H9 (cell line): ENCODE measurements at regions not wholly inside any gene's neighbourhood (a gene's known extent, or its start where the extent isn't known, plus 50 kb on each side); places are given as distances from the start of the nearest gene placed in this dataset.

Experiments used
- DNase-seq: peaks from one replicate; pipeline ENCODE4 v3.0.0-alpha.2; 2017
- H2AFZ ChIP-seq: one replicate; pipeline ENCODE4 v1.6.1; 2013; ENCODE audit warnings: mild to moderate bottlenecking, low read length, control low read depth, moderate library complexity
- H2AK5ac ChIP-seq: 2 replicates; pipeline ENCODE4 v1.6.1; 2013; ENCODE audit warnings: low read length, control low read depth, mixed read lengths; ENCODE audit not compliant: insufficient read length
- H2BK120ac ChIP-seq: one replicate; pipeline ENCODE4 v1.6.1; 2013; ENCODE audit warnings: low read depth, mild to moderate bottlenecking, low read length, control low read depth, inconsistent platforms; ENCODE audit not compliant: poor library complexity, severe bottlenecking
- H2BK12ac ChIP-seq: 2 replicates; pipeline ENCODE4 v1.6.1; 2013; ENCODE audit warnings: low read length, control low read depth, mixed read lengths, low read depth; ENCODE audit not compliant: insufficient read length
- H2BK15ac ChIP-seq: 2 replicates; pipeline ENCODE4 v1.6.1; 2013; ENCODE audit warnings: low read depth, low read length, control low read depth
- H2BK20ac ChIP-seq: one replicate; pipeline ENCODE4 v1.6.1; 2013; ENCODE audit warnings: low read depth, mild to moderate bottlenecking, low read length, control low read depth, inconsistent platforms; ENCODE audit not compliant: poor library complexity, severe bottlenecking
- H2BK5ac ChIP-seq: 2 replicates; pipeline ENCODE4 v1.6.1; 2013; ENCODE audit warnings: low read length, control low read depth, mixed read lengths; ENCODE audit not compliant: insufficient read length
- H3K14ac ChIP-seq: 2 replicates; pipeline ENCODE4 v1.6.1; 2013; ENCODE audit warnings: low read length, control low read depth; ENCODE audit not compliant: insufficient read depth
- H3K18ac ChIP-seq: 2 replicates; pipeline ENCODE4 v1.6.1; 2013; ENCODE audit warnings: low read depth, mild to moderate bottlenecking, mixed read lengths, low read length, control low read depth; ENCODE audit not compliant: insufficient read length
- H3K23ac ChIP-seq: 2 replicates; pipeline ENCODE4 v1.6.1; 2013; ENCODE audit warnings: low read length, control low read depth, mixed read lengths, low read depth; ENCODE audit not compliant: insufficient read length
- H3K23me2 ChIP-seq: 2 replicates; pipeline ENCODE4 v1.6.1; 2013; ENCODE audit warnings: low read depth, mild to moderate bottlenecking, mixed read lengths, low read length, control low read depth; ENCODE audit not compliant: insufficient read length, poor library complexity, severe bottlenecking
- H3K27ac ChIP-seq: 2 replicates; pipeline ENCODE4 v1.5.1; 2013; ENCODE audit warnings: low read length, control low read depth, mixed read lengths, low read depth; ENCODE audit not compliant: insufficient read length
- H3K27me3 ChIP-seq: 2 replicates; pipeline ENCODE4 v1.6.1; 2013; ENCODE audit warnings: low read length, control low read depth, inconsistent platforms; ENCODE audit not compliant: insufficient read depth
- H3K4ac ChIP-seq: 2 replicates; pipeline ENCODE4 v1.6.1; 2013; ENCODE audit warnings: low read depth, mild to moderate bottlenecking, control low read depth, inconsistent platforms, low read length, moderate library complexity
- H3K4me1 ChIP-seq: 2 replicates; pipeline ENCODE4 v1.6.1; 2013; ENCODE audit warnings: low read length, control low read depth, inconsistent platforms; ENCODE audit not compliant: insufficient read depth
- H3K4me2 ChIP-seq: 2 replicates; pipeline ENCODE4 v1.6.1; 2013; ENCODE audit warnings: low read length, control low read depth, mixed read lengths; ENCODE audit not compliant: insufficient read length, insufficient read depth
- H3K56ac ChIP-seq: 2 replicates; pipeline ENCODE4 v1.6.1; 2013; ENCODE audit warnings: low read depth, mild to moderate bottlenecking, mixed read lengths, low read length, control low read depth; ENCODE audit not compliant: insufficient read length
- H3K79me1 ChIP-seq: 2 replicates; pipeline ENCODE4 v1.6.1; 2013; ENCODE audit warnings: low read depth, mild to moderate bottlenecking, moderate library complexity, low read length, control low read depth, inconsistent platforms; ENCODE audit not compliant: insufficient read depth, poor library complexity, severe bottlenecking
- H3K79me2 ChIP-seq: 2 replicates; pipeline ENCODE4 v1.6.1; 2013; ENCODE audit warnings: low read length, control low read depth, inconsistent platforms; ENCODE audit not compliant: insufficient read depth
- H3K9ac ChIP-seq: 2 replicates; pipeline ENCODE4 v1.6.1; 2013; ENCODE audit warnings: low read length, control low read depth, mixed read lengths; ENCODE audit not compliant: insufficient read length; ENCODE audit errors: extremely low read depth
- H3K9me3 ChIP-seq: one replicate; pipeline ENCODE4 v1.6.1; 2013; ENCODE audit warnings: low read depth, low read length, inconsistent platforms; ENCODE audit not compliant: control insufficient read depth
- H3T11ph ChIP-seq: one replicate; pipeline ENCODE4 v1.6.1; 2013; ENCODE audit warnings: mild to moderate bottlenecking, low read length, control low read depth, inconsistent platforms
- H4K20me1 ChIP-seq: one replicate; pipeline ENCODE4 v1.6.1; 2013; ENCODE audit not compliant: control insufficient read depth, insufficient read length, insufficient read depth
- H4K5ac ChIP-seq: 2 replicates; pipeline ENCODE4 v1.6.1; 2013; ENCODE audit warnings: low read depth, mild to moderate bottlenecking, mixed read lengths, low read length, control low read depth; ENCODE audit not compliant: insufficient read length
- H4K8ac ChIP-seq: replicated peaks from 2 replicates; pipeline ENCODE4 v1.6.1; 2013; ENCODE audit warnings: low read length, control low read depth, mixed read lengths, low read depth; ENCODE audit not compliant: insufficient read length
- H4K91ac ChIP-seq: 2 replicates; pipeline ENCODE4 v1.6.1; 2013; ENCODE audit warnings: low read depth, mild to moderate bottlenecking, moderate library complexity, mixed read lengths, low read length, control low read depth; ENCODE audit not compliant: insufficient read length
- H3K27ac Mint-ChIP-seq, 3 experiments: 2 replicates in 2 of 3; 3 replicates in 1 of 3; pipeline ENCODE4 v1.8.0; 2020 to 2021; ENCODE audit warnings: mixed read lengths in 3 of 3, mild to moderate bottlenecking in 1 of 3, moderate library complexity in 1 of 3
- H3K27me3 Mint-ChIP-seq: 2 replicates; pipeline ENCODE4 v1.8.0; 2021; ENCODE audit warnings: low read depth, mild to moderate bottlenecking, moderate library complexity, mixed read lengths
- H3K36me3 Mint-ChIP-seq, 3 experiments: 2 replicates in 2 of 3; 3 replicates in 1 of 3; pipeline ENCODE4 v1.8.0; 2020 to 2021; ENCODE audit warnings: low read depth in 3 of 3, mixed read lengths in 3 of 3; ENCODE audit not compliant: insufficient read depth in 1 of 3
- H3K4me1 Mint-ChIP-seq, 2 experiments: 2 replicates each; pipeline ENCODE4 v1.8.0; 2020; ENCODE audit warnings: mixed read lengths in 2 of 2
- H3K4me3 Mint-ChIP-seq, 2 experiments: 2 replicates in 1 of 2; 3 replicates in 1 of 2; pipeline ENCODE4 v1.8.0; 2020 to 2021; ENCODE audit warnings: mild to moderate bottlenecking in 2 of 2, mixed read lengths in 2 of 2, moderate library complexity in 1 of 2
- H3K9me3 Mint-ChIP-seq, 2 experiments: 2 replicates in 1 of 2; 3 replicates in 1 of 2; pipeline ENCODE4 v1.8.0; 2020; ENCODE audit warnings: mild to moderate bottlenecking in 2 of 2, mixed read lengths in 2 of 2, moderate library complexity in 1 of 2
- WGBS: extraction: QIAGEN DNeasy Blood & Tissue Kit; methylation state at CpG from one replicate; pipeline ENCODE4 v1.1.7; 2013; ENCODE audit warnings: missing lambda C conversion rate, low lambda C conversion rate, mixed read lengths; ENCODE audit not compliant: insufficient read length; ENCODE audit errors: extremely low coverage; 5-methylcytosine and 5-hydroxymethylcytosine counted together
- TF ChIP-seq, protein P1 (sequence below): fragments of 200-600 bp; sonication (generic); conservative IDR thresholded peaks from 3 replicates; pipeline ENCODE4 v1.8.0; 2021; ENCODE audit warnings: antibody characterized with exemption, mild to moderate bottlenecking

DNA sequence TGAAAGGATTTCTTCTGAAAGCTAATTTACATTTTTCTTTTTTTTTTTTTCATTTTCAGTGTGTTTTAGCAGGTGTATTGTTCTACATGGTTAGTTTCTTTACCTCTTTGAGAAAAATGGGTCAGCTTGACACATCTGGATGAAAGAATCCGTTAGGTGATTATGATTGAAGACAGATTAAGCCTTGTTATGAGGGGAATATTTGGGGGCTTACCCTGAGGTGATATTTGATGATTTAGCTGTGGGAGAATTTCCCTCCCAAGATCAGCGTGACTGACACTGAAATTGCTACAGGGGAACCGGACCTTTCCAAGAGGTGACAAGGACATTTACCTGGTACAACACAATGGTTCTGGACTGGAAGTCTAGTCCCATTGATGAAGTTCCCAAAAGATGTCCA is 147.5 kb downstream of the NFKBIZ start:
- no peaks in the 10 kb centered on the region for H3K4me1 ChIP-seq
- H4K8ac ChIP-seq: no peak overlapping the region
- no peak overlapping the region for H3K23ac ChIP-seq
- H3K18ac ChIP-seq: no peak overlapping the region
- H3K4me3 Mint-ChIP-seq: no peak overlapping the region
- H3K79me2 ChIP-seq: no peaks in the 10 kb centered on the region
- H2BK12ac ChIP-seq: no peak overlapping the region
- H3K36me3 Mint-ChIP-seq: no peaks in the 10 kb centered on the region
- H3K9ac ChIP-seq: no peak overlapping the region
- no CpG with 5 or more reads among the region's 3 CpGs for WGBS
- no peak overlapping the region for H3T11ph ChIP-seq
- H3K27ac ChIP-seq: no peak overlapping the region
- H4K91ac ChIP-seq: no peak overlapping the region
- no peaks in the 10 kb centered on the region for H3K27me3 ChIP-seq
- H2BK120ac ChIP-seq: no peak overlapping the region
- no peak overlapping the region for H3K4ac ChIP-seq
- H2AFZ ChIP-seq: no peak overlapping the region
- no peaks in the 10 kb centered on the region for H3K9me3 ChIP-seq
- no peak overlapping the region for H3K27ac Mint-ChIP-seq
- no peaks in the 10 kb centered on the region for H3K27me3 Mint-ChIP-seq
- no peak overlapping the region for H2BK5ac ChIP-seq
- H2BK20ac ChIP-seq: no peak overlapping the region
- DNase-seq: no peak
- no peaks in the 10 kb centered on the region for H3K9me3 Mint-ChIP-seq
- TF ChIP-seq, protein P1, sequence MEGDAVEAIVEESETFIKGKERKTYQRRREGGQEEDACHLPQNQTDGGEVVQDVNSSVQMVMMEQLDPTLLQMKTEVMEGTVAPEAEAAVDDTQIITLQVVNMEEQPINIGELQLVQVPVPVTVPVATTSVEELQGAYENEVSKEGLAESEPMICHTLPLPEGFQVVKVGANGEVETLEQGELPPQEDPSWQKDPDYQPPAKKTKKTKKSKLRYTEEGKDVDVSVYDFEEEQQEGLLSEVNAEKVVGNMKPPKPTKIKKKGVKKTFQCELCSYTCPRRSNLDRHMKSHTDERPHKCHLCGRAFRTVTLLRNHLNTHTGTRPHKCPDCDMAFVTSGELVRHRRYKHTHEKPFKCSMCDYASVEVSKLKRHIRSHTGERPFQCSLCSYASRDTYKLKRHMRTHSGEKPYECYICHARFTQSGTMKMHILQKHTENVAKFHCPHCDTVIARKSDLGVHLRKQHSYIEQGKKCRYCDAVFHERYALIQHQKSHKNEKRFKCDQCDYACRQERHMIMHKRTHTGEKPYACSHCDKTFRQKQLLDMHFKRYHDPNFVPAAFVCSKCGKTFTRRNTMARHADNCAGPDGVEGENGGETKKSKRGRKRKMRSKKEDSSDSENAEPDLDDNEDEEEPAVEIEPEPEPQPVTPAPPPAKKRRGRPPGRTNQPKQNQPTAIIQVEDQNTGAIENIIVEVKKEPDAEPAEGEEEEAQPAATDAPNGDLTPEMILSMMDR: no peak
- H4K20me1 ChIP-seq: no peaks in the 10 kb centered on the region
- no peaks in the 10 kb centered on the region for H3K4me1 Mint-ChIP-seq
- H2BK15ac ChIP-seq: no peak overlapping the region
- no peak overlapping the region for H4K5ac ChIP-seq
- no peak overlapping the region for H3K56ac ChIP-seq
- no peak overlapping the region for H3K4me2 ChIP-seq
- no peaks in the 10 kb centered on the region for H3K23me2 ChIP-seq
- H3K14ac ChIP-seq: no peak overlapping the region
- H2AK5ac ChIP-seq: no peak overlapping the region
- H3K79me1 ChIP-seq: no peaks in the 10 kb centered on the region
